SK-N-SH treated with all-trans-retinoic acid at 6 μM for 48 hours (cell line): ENCODE measurements at regions not wholly inside any gene's neighbourhood (a gene's known extent, or its start where the extent isn't known, plus 50 kb on each side); places are given as distances from the start of the nearest gene placed in this dataset.

ENCODE experiments used
- ARNTL ChIP-seq: fragments of 450-650 bp; formaldehyde crosslinking; IDR thresholded peaks from 2 replicates; pipeline ENCODE4 v1.5.0; 2020; ENCODE audit warnings: low read depth, mild to moderate bottlenecking, moderate library complexity, borderline replicate concordance
- BACH2 ChIP-seq: fragments of 250-450 bp; sonication (Bioruptor Pico); IDR thresholded peaks from 2 replicates; pipeline ENCODE4 v1.9.0; 2021; ENCODE audit warnings: mild to moderate bottlenecking, borderline replicate concordance
- CSRNP3 ChIP-seq: fragments of 250-450 bp; sonication (Bioruptor Pico); IDR thresholded peaks from 2 replicates; pipeline ENCODE4 v1.5.1; 2021; ENCODE audit warnings: mild to moderate bottlenecking, moderate library complexity
- GLIS3 ChIP-seq: fragments of 250-450 bp; sonication (Bioruptor Pico); IDR thresholded peaks from 2 replicates; pipeline ENCODE4 v1.5.0; 2020; ENCODE audit warnings: mild to moderate bottlenecking, moderate library complexity
- PATZ1 ChIP-seq: fragments of 250-450 bp; sonication (Bioruptor Pico); IDR thresholded peaks from 2 replicates; pipeline ENCODE4 v1.8.0; 2020; ENCODE audit warnings: mild to moderate bottlenecking, moderate library complexity, borderline replicate concordance
- RARB ChIP-seq: fragments of 250-450 bp; sonication (Bioruptor Pico); IDR thresholded peaks from 2 replicates; pipeline ENCODE4 v1.8.0; 2021; ENCODE audit warnings: mild to moderate bottlenecking, moderate library complexity
- TCF4 ChIP-seq: fragments of 250-450 bp; sonication (Bioruptor Pico); IDR thresholded peaks from 2 replicates; pipeline ENCODE4 v1.8.0; 2021; ENCODE audit warnings: mild to moderate bottlenecking, moderate library complexity, borderline replicate concordance
- TSHZ2 ChIP-seq: fragments of 250-450 bp; sonication (Bioruptor Pico); IDR thresholded peaks from 2 replicates; pipeline ENCODE4 v1.5.0; 2020; ENCODE audit warnings: mild to moderate bottlenecking, moderate library complexity
- ZC3H10 ChIP-seq: fragments of 250-450 bp; sonication (Bioruptor Pico); IDR thresholded peaks from 2 replicates; pipeline ENCODE4 v1.5.1; 2021; ENCODE audit warnings: mild to moderate bottlenecking, moderate library complexity
- ZFP3 ChIP-seq: fragments of 250-450 bp; sonication (Bioruptor Pico); IDR thresholded peaks from 2 replicates; pipeline ENCODE4 v1.5.0; 2020; ENCODE audit warnings: mild to moderate bottlenecking, moderate library complexity
- ZNF565 ChIP-seq: fragments of 450-650 bp; formaldehyde crosslinking; conservative IDR thresholded peaks from 2 replicates; pipeline ENCODE4 v1.5.0; 2020; ENCODE audit warnings: low read depth, mild to moderate bottlenecking, moderate library complexity
- ZNF70 ChIP-seq: fragments of 450-650 bp; formaldehyde crosslinking; IDR thresholded peaks from 2 replicates; pipeline ENCODE4 v1.5.0; 2020; ENCODE audit warnings: mild to moderate bottlenecking, moderate library complexity
- ZNF8 ChIP-seq: fragments of 450-650 bp; formaldehyde crosslinking; IDR thresholded peaks from 2 replicates; pipeline ENCODE4 v1.5.0; 2020; ENCODE audit warnings: mild to moderate bottlenecking, moderate library complexity
- TF ChIP-seq, protein P1 (sequence below): fragments of 250-450 bp; sonication (Bioruptor Pico); IDR thresholded peaks from 2 replicates; pipeline ENCODE4 v1.8.0; 2021; ENCODE audit warnings: low read depth, mild to moderate bottlenecking, moderate library complexity, borderline replicate concordance

DNA sequence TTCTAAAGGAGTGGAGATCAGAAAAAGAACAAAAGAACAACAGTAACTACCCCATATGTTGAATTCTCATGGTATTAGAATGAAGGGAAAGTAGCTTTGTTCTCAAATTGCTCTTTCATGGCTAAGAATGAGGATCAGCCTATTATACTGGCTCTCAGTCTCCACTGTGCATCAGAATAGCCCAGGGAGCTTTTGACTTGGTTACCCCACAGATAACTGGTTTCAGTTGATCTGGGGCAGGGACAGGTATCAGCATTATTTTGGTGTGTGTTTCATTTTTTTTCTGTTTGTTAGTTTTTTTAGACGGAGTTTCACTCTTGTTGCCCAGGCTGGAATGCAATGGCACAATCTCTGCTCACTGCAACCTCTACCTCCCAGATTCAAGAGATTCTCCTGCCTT is 311.7 kb upstream of the TLE3 start:
- TF ChIP-seq RARB (CRISPR knock-in tag) (no peak), TSHZ2 (CRISPR knock-in tag) (no peak), TCF4 (CRISPR knock-in tag) (no peak), CSRNP3 (CRISPR knock-in tag) (no peak), ZC3H10 (CRISPR knock-in tag) (no peak), PATZ1 (CRISPR knock-in tag) (no peak), ZNF565 (no peak), ZNF8 (CRISPR knock-in tag) (no peak), ARNTL (CRISPR knock-in tag) (no peak), GLIS3 (no peak), ZNF70 (CRISPR knock-in tag) (no peak), BACH2 (CRISPR knock-in tag) (no peak), ZFP3 (CRISPR knock-in tag) (no peak)
- TF ChIP-seq, protein P1, sequence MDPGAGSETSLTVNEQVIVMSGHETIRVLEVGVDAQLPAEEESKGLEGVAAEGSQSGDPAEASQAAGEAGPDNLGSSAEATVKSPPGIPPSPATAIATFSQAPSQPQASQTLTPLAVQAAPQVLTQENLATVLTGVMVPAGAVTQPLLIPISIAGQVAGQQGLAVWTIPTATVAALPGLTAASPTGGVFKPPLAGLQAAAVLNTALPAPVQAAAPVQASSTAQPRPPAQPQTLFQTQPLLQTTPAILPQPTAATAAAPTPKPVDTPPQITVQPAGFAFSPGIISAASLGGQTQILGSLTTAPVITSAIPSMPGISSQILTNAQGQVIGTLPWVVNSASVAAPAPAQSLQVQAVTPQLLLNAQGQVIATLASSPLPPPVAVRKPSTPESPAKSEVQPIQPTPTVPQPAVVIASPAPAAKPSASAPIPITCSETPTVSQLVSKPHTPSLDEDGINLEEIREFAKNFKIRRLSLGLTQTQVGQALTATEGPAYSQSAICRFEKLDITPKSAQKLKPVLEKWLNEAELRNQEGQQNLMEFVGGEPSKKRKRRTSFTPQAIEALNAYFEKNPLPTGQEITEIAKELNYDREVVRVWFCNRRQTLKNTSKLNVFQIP (CRISPR knock-in tag), result no peak
